ENCODE measurements at regions not wholly inside any gene's neighbourhood (a gene's known extent, or its start where the extent isn't known, plus 50 kb on each side); places are given as distances from the start of the nearest gene placed in this dataset.

- Histone ChIP-seq H3K9me3 (ENCODE audit: low read length) (no peaks in the 10 kb centered on the region), H3K36me3 (ENCODE audit: insufficient read depth, low read length) (no peaks in the 10 kb centered on the region), H2AFZ (ENCODE audit: low read length) (no peak overlapping the region), H4K20me1 (ENCODE audit: insufficient read depth, low read length) (no peaks in the 10 kb centered on the region), H3K4me2 (ENCODE audit: low read length) (no peak overlapping the region), H3K4me3 (ENCODE audit: low read depth, low read length, poor library complexity, severe bottlenecking) (no peak overlapping the region), H3F3A (ENCODE audit: insufficient read depth, low read length) (no peaks in the 10 kb centered on the region), H3K9me2 (ENCODE audit: low read depth, low read length) (no peaks in the 10 kb centered on the region), H3K27ac (ENCODE audit: low read depth, low read length, poor library complexity, severe bottlenecking) (no peak overlapping the region), H3K27me3 (ENCODE audit: insufficient read depth, low read length) (no peaks in the 10 kb centered on the region), H3K79me2 (ENCODE audit: insufficient read depth, low read length) (no peaks in the 10 kb centered on the region), H3K9ac (ENCODE audit: low read length) (no peak overlapping the region), H3K4me1 (ENCODE audit: insufficient read depth, low read length, severe bottlenecking) (no peaks in the 10 kb centered on the region)
- TF ChIP-seq EZH2 (IDR thresholded peaks at IDR 0.05; ENCODE audit: borderline replicate concordance, low read length) (no peak), CTCF (IDR thresholded peaks at IDR 0.05; ENCODE audit: low read length) (no peak)
These were observed 86.6 kb upstream of the FGF3 start for GRCh38 chr11:69905611-69906452.

GRCh38 chr11:69906453-69906907, 87.3 kb upstream of the FGF3 start:
- no peaks in the 10 kb centered on the region for H3K9me3 ChIP-seq (ENCODE audit: low read length)
- no peaks in the 10 kb centered on the region for H4K20me1 ChIP-seq (ENCODE audit: insufficient read depth, low read length)
- H2AFZ ChIP-seq (ENCODE audit: low read length), result no peak overlapping the region
- H3K9me2 ChIP-seq (ENCODE audit: low read depth, low read length), result no peaks in the 10 kb centered on the region
- no peaks in the 10 kb centered on the region for H3K36me3 ChIP-seq (ENCODE audit: insufficient read depth, low read length)
- no peak for TF ChIP-seq CTCF (IDR thresholded peaks at IDR 0.05; ENCODE audit: low read length)
- no peak for TF ChIP-seq EZH2 (IDR thresholded peaks at IDR 0.05; ENCODE audit: borderline replicate concordance, low read length)
- no peaks in the 10 kb centered on the region for H3K4me1 ChIP-seq (ENCODE audit: insufficient read depth, low read length, severe bottlenecking)
- H3K79me2 ChIP-seq (ENCODE audit: insufficient read depth, low read length), result no peaks in the 10 kb centered on the region
- H3F3A ChIP-seq (ENCODE audit: insufficient read depth, low read length), result no peaks in the 10 kb centered on the region
- no peak overlapping the region for H3K4me3 ChIP-seq (ENCODE audit: low read depth, low read length, poor library complexity, severe bottlenecking)
- H3K9ac ChIP-seq (ENCODE audit: low read length), result no peak overlapping the region
- H3K27me3 ChIP-seq (ENCODE audit: insufficient read depth, low read length), result no peaks in the 10 kb centered on the region
- no peak overlapping the region for H3K27ac ChIP-seq (ENCODE audit: low read depth, low read length, poor library complexity, severe bottlenecking)
- no peak overlapping the region for H3K4me2 ChIP-seq (ENCODE audit: low read length)

- no peaks in the 10 kb centered on the region for H3K4me1 ChIP-seq (ENCODE audit: insufficient read depth, low read length, severe bottlenecking)
- H4K20me1 ChIP-seq (ENCODE audit: insufficient read depth, low read length), result no peaks in the 10 kb centered on the region
- no peak overlapping the region for H3K4me2 ChIP-seq (ENCODE audit: low read length)
- no peaks in the 10 kb centered on the region for H3K27me3 ChIP-seq (ENCODE audit: insufficient read depth, low read length)
- no peak overlapping the region for H3K27ac ChIP-seq (ENCODE audit: low read depth, low read length, poor library complexity, severe bottlenecking)
- H3K36me3 ChIP-seq (ENCODE audit: insufficient read depth, low read length), result no peaks in the 10 kb centered on the region
- H3F3A ChIP-seq (ENCODE audit: insufficient read depth, low read length), result no peaks in the 10 kb centered on the region
- H3K9me3 ChIP-seq (ENCODE audit: low read length), result no peaks in the 10 kb centered on the region
- no peaks in the 10 kb centered on the region for H3K9me2 ChIP-seq (ENCODE audit: low read depth, low read length)
- no peak for TF ChIP-seq CTCF (IDR thresholded peaks at IDR 0.05; ENCODE audit: low read length)
- TF ChIP-seq EZH2 (IDR thresholded peaks at IDR 0.05; ENCODE audit: borderline replicate concordance, low read length), result no peak
- no peaks in the 10 kb centered on the region for H3K79me2 ChIP-seq (ENCODE audit: insufficient read depth, low read length)
- no peak overlapping the region for H3K4me3 ChIP-seq (ENCODE audit: low read depth, low read length, poor library complexity, severe bottlenecking)
- H2AFZ ChIP-seq (ENCODE audit: low read length), result no peak overlapping the region
- H3K9ac ChIP-seq (ENCODE audit: low read length), result no peak overlapping the region
These were observed 88.4 kb upstream of the FGF3 start for GRCh38 chr11:69907611-69908010.

Measured in OCI-LY1 (cell line).